ENCODE measurements at regions not wholly inside any gene's neighbourhood (a gene's known extent, or its start where the extent isn't known, plus 50 kb on each side); places are given as distances from the start of the nearest gene placed in this dataset.

- no peak overlapping the region for H3K4me3 ChIP-seq (ENCODE audit: low read depth, low read length)
- TF ChIP-seq CTCF (IDR thresholded peaks at IDR 0.05; ENCODE audit: low read depth, low read length), result no peak
These were observed 468.9 kb upstream of the TSHZ3 start for GRCh38 chr19:31817971-31818797.

GRCh38 chr19:31818798-31819105 lies 469.5 kb upstream of the TSHZ3 start:
- no peak overlapping the region for H3K4me3 ChIP-seq (ENCODE audit: low read depth, low read length)
- no peak for TF ChIP-seq CTCF (IDR thresholded peaks at IDR 0.05; ENCODE audit: low read depth, low read length)

DNA sequence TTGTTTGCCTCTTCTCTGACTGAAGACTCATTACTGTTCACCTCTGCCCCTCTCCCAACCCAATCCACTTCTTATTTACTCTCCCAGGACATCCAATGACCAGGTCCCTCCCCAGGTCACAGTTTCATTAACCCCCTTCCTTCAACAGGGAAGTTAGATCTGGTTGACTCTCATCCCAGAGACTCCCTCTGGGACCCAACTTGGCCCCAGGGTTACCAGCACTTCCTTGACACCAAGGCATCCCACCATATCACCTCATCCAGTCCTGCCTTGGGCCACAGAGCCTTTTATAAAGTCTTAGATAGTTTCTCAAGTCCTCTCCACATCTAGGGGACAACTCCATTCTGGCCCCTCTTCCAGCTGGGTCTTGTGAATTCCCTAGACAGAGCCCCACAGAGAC lies 470.6 kb upstream of the TSHZ3 start:
- no peak overlapping the region for H3K4me3 ChIP-seq (ENCODE audit: low read depth, low read length)
- no peak for TF ChIP-seq CTCF (IDR thresholded peaks at IDR 0.05; ENCODE audit: low read depth, low read length)

DNA sequence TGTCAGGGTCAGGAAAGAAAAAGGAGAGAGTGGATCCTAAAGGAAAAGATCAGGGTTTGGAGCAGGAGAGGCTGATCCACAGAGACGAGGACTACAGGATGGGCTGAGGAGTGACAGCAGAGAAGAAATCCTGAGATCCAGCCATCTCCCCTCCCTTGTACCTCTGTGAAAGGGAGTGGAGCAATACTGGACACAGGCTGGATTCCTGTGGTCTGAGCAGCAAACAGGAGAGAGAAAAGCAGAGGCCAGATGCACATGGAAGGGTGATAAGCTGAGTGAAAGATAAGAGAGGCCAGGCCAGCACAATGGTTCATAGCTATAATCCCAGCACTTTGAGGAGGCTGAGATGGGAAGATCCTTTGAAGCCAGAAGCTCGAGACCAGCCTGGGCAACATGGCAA lies 472.1 kb upstream of the TSHZ3 start:
- no peak overlapping the region for H3K4me3 ChIP-seq (ENCODE audit: low read depth, low read length)
- TF ChIP-seq CTCF (IDR thresholded peaks at IDR 0.05; ENCODE audit: low read depth, low read length), result no peak

DNA sequence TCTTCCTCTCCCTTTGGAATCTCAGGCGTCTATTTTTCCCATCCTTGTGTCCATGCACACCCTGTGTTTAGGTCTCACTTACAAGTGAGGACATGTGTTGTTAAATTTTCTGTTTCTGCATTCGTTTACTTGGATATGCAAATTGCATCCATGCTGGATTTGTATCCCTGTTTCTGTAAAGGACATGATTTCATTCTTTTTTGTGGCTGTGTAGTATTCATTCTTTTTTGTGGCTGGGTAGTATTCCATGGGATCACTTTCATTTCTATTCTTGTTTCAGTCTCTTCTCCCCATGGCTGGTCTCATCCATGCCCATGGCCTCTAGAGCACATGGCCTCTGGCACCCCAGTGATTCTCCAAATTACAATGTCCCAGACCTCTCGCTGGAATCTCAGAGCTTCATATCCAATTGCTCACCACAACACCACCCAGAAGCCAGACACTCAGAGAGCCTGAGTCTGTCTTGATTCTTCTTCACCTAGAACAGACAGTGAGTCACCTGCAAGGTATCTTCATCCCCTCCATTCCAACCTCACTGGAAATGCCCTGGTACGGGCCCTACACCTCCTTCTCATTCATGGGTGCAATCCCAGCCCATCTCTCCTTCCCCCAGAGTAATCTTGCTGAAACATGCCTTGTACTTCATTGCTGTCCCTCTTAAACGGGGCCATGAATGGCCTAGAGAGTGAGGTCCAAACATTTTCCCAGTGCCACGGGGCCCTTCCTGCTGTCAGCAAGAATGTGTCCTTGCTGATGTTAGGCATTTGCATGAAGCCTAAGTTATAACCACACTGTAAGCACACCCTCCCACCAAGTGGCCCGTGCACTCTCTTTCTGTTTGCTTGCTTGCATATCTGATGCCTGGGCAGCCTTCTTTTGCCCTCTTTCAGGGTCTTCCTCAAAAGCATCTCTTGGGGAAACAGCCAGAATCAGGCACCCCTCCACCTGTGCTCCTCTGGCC lies 476.2 kb upstream of the TSHZ3 start:
- H3K4me3 ChIP-seq (ENCODE audit: low read depth, low read length), result no peak overlapping the region
- no peak for TF ChIP-seq CTCF (IDR thresholded peaks at IDR 0.05; ENCODE audit: low read depth, low read length)

DNA sequence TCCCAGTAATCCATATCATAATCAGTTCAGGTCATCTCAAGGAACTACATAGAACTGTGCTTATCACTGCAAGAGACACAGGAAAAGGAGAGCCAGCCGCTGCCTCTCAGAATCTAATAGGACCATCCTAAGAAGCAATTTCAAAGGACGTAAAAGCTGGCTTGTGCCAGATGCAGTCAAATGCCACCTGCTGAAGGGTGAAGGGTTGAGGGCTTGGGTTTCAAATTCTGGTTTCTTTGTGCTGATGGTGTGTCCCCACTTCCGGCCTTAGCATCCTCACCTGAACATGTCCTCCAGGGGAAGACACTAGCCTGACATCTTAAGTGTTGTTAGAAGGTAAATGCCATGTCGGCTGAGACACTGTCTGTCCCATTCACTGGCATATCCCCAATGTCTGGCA lies 477.1 kb upstream of the TSHZ3 start:
- no peak for TF ChIP-seq CTCF (IDR thresholded peaks at IDR 0.05; ENCODE audit: low read depth, low read length)

More for the DNA sequence above, 477.1 kb upstream of the TSHZ3 start:
- no peak overlapping the region for H3K4me3 ChIP-seq (ENCODE audit: low read depth, low read length)

Measured in WI38 (cell line).